AG09319 (cell line): ENCODE measurements at regions not wholly inside any gene's neighbourhood (a gene's known extent, or its start where the extent isn't known, plus 50 kb on each side); places are given as distances from the start of the nearest gene placed in this dataset.

Source experiments
- DNase-seq: peaks from one replicate; pipeline ENCODE4 v3.0.0-alpha.2; 2010; ENCODE audit warnings: low read depth; ENCODE audit errors: extremely low read depth
- TF ChIP-seq, protein P1 (sequence below): IDR thresholded peaks from 2 replicates; pipeline ENCODE4 v1.5.1; 2011; ENCODE audit warnings: low read depth, mild to moderate bottlenecking, inconsistent platforms, low read length, moderate library complexity

DNA sequence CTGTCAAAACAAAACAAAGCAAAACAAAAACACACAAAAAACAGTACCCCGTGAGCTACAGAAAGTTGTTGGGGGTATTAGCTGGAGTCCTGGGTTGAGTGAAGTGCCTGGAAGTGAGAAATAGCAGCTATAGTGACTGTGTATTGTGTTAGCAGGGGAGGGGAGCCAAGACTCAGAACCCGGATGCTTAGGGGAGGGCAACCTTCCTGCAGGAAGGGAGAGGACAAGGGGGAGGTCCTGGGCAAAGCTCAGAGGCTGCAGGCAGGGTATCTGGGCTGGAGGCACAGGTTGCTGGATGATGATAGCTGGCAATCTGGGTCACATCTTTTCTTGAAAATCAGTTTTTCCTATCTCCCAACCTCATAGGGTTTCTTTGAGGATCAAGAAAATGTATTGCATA is 75.8 kb upstream of the PARD3 start:
- no peak for DNase-seq
- TF ChIP-seq, protein P1, sequence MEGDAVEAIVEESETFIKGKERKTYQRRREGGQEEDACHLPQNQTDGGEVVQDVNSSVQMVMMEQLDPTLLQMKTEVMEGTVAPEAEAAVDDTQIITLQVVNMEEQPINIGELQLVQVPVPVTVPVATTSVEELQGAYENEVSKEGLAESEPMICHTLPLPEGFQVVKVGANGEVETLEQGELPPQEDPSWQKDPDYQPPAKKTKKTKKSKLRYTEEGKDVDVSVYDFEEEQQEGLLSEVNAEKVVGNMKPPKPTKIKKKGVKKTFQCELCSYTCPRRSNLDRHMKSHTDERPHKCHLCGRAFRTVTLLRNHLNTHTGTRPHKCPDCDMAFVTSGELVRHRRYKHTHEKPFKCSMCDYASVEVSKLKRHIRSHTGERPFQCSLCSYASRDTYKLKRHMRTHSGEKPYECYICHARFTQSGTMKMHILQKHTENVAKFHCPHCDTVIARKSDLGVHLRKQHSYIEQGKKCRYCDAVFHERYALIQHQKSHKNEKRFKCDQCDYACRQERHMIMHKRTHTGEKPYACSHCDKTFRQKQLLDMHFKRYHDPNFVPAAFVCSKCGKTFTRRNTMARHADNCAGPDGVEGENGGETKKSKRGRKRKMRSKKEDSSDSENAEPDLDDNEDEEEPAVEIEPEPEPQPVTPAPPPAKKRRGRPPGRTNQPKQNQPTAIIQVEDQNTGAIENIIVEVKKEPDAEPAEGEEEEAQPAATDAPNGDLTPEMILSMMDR = no peak

DNA sequence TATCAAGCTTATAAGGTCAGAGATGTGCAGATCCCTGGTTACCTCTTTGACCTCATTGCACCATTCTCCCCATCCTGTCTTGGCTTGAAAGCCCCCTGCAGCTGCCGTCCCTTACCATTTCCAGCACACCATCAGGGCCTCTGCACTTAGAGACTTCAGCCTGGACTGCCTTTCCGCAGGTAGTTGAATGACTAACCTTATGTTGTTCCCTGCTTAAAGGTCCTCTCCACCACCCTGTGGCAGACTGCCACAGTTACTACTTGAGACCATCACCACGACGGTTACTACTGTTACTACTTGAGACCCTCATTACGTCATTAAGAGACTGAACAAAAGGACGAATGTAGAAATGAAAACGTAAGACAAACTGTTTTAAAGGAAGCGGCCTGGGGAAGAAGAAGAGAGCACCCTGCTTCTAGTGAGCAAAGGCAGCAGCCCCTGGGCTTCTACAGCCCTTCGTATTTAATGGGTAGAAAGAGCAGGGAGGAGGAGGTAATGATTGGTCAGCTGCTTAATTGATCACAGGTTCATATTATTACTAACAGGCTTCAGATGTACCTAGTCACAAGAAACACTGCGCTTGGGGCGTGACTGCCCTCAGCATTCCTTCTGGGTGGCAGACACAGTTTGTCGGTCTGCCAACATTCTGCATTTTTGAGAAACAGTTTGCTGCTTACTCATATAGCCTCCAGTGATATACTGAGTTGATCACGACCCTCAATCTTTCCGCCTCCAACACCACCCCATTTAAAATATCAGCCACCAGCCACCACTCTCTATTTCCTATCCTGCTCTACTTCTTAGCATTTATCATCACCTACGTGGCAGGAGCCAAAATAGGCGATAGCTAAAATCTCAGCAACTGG is 74.1 kb upstream of the PARD3 start:
- TF ChIP-seq, protein P1 = no peak
- peak; percentile 2 for DNase-seq

DNA sequence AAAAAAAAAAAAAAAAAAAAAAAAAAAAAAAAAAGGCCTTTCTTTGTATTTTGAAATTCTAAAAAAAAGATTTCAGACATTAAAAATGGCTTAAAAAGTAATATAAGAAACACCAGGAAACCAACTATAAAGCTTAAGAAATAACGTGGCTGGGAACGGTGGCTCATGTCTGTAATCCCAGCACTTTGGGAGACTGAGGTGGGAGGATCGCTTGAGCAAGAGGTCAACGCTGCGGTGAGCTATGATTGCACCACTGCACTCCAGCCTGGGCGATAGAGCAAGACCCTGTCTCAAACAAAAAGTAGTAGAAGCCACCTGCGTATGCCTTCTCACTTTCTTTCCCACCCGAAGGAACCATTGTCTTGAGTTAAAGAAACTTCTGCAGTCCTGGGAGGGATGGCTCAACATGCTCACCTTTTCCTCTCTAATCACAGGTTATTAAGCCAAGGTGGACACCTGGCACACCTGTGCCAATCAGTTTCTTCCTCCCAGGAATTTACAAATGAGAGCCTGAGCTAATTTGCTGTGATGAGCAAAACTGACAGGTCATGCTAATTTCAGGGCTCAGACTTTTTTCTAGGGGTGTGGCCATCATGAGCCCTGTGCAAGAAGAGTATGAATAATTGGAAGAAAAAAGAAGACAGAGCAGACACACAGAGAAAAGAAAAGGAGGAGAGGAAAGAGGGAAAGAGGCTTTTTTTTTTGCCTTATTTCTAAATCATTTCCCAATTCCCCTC is 72.0 kb upstream of the PARD3 start:
- TF ChIP-seq, protein P1 = no peak

DNA sequence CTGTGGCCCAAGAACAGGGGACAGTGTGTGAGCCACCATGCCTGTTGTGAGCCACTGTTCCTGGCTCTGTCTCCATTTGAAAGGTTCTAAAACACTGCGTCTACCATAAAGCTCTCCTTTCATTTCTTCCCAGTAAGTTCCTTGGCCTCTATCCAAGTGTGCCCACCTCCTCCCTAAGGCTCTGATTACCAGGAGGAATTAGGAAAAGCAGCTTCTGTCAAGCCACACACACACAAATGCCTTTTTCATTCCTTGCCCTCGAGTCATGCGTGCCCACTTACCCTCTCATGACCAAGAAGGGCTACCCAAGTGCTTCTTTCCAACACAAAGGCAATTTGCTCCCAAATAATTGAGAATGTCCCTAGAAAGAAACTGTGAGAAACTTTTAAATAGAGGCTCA is 70.8 kb upstream of the PARD3 start:
- no peak for DNase-seq
- TF ChIP-seq, protein P1 = no peak

More for the DNA sequence above, 72.0 kb upstream of the PARD3 start:
- DNase-seq = no peak

DNA sequence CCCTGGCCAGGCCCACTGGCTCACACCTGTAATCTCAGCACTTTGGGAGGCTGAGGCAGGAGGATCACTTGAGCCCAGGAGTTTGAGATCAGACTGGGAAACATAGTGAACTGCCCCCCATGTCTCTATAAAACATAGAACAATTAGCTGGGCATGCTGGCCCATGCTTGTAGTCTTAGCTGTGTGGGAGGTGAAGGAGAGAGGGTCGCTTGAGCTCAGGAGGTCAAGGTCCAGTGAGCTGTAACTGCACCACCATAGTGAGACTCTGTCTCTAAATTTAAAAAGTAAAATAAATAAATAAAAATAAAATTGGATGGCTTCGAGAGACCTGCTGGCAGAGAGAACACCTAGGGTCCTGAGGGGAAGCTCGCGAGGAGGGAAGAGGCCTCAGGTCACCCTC is 69.9 kb upstream of the PARD3 start:
- DNase-seq = no peak
- TF ChIP-seq, protein P1 = no peak

DNA sequence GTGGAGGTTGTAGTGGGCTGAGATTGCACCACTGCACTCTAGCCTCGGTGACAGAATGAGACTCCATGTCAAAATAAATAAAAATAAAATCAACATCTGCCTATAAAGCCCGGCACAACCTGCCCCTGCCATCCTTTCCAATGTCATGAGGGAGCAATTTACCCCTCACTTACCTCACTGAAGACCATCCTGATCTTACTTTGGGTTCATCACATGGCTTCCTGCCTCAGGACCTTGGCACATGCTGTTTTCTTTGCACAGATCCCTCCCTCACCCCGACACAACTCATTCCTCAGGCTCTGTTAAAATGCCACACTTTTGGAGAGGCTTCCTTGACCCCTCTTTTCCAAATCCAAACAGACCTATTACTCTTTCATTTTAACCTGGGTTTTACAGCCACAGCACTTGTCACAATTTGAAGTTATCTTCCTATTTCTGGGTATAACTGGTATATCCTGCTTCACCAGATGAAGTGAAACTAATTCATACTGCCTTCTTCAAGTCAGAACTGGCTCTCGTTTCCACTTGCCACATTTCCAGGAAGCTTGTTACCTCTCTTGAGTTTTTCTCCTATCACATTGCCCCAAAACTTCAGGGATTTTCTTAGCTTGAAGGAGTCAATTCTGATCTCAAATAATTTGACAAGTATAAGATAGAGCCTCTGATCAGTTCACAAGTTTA is 69.3 kb upstream of the PARD3 start:
- no peak for DNase-seq

More for the DNA sequence above, 69.3 kb upstream of the PARD3 start:
- TF ChIP-seq, protein P1 = no peak
